Retinal pigment epithelial cell (primary cell): ENCODE measurements at regions not wholly inside any gene's neighbourhood (a gene's known extent, or its start where the extent isn't known, plus 50 kb on each side); places are given as distances from the start of the nearest gene placed in this dataset.

Experiments used
- DNase-seq: peaks from one replicate; pipeline ENCODE4 v3.0.0-alpha.2; 2010; ENCODE audit warnings: low read depth
- H3K4me3 ChIP-seq: 2 replicates; pipeline ENCODE4 v1.5.1; 2011; ENCODE audit warnings: mild to moderate bottlenecking, low read length, control low read depth, moderate library complexity
- TF ChIP-seq, protein P1 (sequence below): conservative IDR thresholded peaks from 2 replicates; pipeline ENCODE4 v1.5.1; 2011; ENCODE audit warnings: low read depth, low read length, control low read depth, inconsistent platforms

DNA sequence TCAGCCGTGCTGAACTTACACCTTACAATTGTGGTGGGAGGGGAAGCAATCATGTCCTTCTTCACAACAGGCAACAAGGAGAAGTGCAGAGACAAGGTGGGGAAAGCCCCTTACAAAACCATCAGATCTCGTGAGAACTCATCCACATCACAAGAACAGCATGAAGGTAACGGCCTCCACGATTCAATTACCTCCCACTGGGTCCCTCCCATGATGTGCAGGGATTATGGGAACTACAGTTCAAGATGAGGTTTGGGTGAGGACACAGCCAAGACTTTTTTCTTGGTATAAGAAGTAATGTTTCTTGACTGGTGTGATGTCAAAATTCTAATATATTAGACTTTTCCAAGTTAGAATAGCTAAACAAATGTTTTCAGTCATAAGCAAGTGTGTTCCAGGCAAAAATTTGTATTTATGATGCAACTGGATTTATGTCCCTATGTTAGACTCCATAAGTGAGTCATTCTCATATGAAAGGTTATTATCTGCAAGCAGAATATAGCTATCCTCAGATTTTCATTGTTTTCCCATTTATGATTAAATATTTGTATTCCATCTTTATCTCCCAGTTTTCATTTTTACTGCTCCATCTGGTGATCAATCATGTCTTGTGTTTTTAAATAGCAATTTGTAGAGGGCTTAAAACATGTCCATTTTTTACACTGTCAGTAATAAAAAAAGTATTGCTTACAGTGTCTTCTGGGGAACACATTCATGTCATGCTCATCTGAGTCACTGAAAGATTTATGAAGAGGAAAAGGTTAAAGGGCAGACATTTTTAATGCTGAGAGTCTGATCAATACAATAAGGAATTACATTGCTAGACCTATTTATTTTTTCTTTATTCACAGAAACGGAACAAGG lies 995.2 kb upstream of the CDH2 start:
- TF ChIP-seq, protein P1, sequence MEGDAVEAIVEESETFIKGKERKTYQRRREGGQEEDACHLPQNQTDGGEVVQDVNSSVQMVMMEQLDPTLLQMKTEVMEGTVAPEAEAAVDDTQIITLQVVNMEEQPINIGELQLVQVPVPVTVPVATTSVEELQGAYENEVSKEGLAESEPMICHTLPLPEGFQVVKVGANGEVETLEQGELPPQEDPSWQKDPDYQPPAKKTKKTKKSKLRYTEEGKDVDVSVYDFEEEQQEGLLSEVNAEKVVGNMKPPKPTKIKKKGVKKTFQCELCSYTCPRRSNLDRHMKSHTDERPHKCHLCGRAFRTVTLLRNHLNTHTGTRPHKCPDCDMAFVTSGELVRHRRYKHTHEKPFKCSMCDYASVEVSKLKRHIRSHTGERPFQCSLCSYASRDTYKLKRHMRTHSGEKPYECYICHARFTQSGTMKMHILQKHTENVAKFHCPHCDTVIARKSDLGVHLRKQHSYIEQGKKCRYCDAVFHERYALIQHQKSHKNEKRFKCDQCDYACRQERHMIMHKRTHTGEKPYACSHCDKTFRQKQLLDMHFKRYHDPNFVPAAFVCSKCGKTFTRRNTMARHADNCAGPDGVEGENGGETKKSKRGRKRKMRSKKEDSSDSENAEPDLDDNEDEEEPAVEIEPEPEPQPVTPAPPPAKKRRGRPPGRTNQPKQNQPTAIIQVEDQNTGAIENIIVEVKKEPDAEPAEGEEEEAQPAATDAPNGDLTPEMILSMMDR = no peak
- DNase-seq = no peak
- H3K4me3 ChIP-seq = no peak overlapping the region

DNA sequence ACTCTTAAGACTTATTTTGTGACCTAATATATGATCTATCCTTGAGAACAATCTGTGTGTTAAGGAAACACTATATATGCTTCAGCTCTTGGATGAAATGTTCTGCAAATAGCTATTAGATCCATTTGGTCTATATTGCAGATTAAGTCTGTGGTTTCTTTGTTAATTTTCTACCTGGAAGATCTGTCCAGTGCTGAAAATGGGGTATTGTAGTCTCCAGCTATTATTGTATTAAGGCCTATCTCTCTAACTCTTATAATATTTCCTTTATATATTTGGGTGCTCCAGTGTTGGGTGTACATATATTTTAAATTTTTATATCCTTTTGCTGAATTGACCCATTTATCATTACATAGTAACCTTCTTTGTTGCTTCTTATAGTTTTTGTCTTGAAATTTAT lies 992.7 kb upstream of the CDH2 start:
- no peak overlapping the region for H3K4me3 ChIP-seq
- DNase-seq = no peak
- TF ChIP-seq, protein P1 = no peak

DNA sequence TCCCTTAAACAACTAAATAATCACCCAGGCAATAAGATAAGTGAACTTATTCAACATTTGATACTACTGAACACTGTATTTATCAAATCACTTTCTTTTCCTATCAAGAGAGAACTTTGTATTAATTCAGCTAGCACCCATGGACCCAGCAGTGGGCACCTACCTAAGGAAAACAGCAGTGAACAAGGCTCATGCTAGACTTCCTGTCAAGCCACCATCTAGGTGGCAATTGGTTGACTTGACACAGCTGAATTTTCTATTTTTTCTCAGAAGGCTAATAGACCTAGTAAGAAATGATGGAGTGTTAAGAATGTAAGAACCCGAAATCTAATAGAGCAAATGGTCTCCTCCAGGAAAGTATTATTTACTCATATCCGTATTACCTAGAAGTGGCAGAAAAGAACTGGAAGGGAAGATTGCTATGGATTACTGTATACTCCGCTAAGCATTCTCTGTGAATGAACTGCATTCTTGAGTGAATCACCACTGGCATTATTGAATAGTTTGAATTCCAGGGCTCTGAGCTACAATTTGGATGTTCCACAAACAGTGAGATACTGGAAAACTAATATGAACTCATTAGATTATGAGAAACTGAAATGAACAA lies 988.2 kb upstream of the CDH2 start:
- DNase-seq = peak; percentile 89
- H3K4me3 ChIP-seq = no peak overlapping the region
- TF ChIP-seq, protein P1 = no peak

- DNase-seq = no peak
- TF ChIP-seq, protein P1 = no peak
- H3K4me3 ChIP-seq = no peak overlapping the region
Measured at GRCh38 chr18:29164020-29164706, 987.2 kb upstream of the CDH2 start.

DNA sequence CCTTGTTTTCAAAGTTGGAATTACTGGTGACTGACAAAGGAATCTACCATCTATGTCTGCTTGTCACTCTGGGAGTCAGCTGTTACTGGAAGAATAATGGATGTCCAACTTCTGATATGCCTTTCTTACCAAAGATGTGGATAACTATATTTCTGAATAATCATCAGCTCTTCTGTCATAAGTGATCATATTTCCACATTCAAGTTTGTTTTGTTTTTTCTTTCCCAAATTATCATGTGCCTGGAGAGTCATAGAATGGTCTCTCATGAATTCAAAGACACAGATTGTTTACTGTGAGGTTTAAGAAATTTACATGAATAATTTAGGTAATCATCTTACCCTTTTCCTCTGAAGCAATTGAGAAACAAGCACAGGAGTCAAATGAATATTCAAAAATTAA lies 986.7 kb upstream of the CDH2 start:
- no peak for DNase-seq
- TF ChIP-seq, protein P1 = no peak
- no peak overlapping the region for H3K4me3 ChIP-seq

DNA sequence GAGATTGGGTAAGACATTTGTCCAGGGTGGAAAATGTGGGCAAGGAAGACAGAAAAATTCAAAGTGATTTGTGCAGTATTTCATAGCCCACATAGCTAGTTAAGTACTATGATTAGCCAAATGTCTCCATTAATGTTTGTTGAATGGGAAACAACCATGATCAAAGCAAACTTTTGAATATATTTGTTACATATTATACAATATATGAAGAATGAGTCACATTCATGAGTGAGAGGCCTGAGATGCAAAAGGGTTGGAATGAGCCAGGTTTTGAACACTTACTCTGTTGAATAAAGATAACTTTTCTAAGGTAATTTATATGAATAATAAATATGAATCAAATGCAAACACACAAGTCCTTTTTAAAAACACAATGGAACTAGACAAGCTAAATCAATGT lies 984.5 kb upstream of the CDH2 start:
- H3K4me3 ChIP-seq = no peak overlapping the region
- TF ChIP-seq, protein P1 = no peak
- DNase-seq = no peak
